ENCODE measurements at regions not wholly inside any gene's neighbourhood (a gene's known extent, or its start where the extent isn't known, plus 50 kb on each side); places are given as distances from the start of the nearest gene placed in this dataset.

DNA sequence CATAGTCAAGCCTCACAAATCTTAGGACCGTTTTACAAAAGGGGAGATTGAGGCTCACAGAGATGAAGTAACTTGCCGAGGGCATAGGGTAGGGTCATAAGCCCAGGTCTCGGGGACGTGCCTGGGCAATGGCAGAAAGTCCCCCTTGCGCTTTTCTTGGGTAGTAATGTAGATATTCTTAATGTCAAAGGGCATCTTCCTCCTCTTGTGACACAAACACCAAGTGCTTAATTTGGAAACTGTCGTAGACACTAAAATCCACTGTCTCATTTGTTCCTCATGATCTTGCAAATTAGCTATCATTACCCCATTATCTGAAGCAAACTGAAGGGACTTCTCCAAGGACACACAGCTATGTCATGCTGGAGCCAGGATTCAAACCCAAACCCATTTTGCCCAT is 180.8 kb downstream of the GAS1 start:
- Mint-ChIP-seq H3K4me1 (no peaks in the 10 kb centered on the region), H3K27me3 (no peaks in the 10 kb centered on the region), H3K27ac (no peak overlapping the region), H3K4me3 (no peak overlapping the region), H3K9me3 (peaks cover 3% of the 10 kb centered on the region), H3K36me3 (no peaks in the 10 kb centered on the region)
- ATAC-seq: no peak

DNA sequence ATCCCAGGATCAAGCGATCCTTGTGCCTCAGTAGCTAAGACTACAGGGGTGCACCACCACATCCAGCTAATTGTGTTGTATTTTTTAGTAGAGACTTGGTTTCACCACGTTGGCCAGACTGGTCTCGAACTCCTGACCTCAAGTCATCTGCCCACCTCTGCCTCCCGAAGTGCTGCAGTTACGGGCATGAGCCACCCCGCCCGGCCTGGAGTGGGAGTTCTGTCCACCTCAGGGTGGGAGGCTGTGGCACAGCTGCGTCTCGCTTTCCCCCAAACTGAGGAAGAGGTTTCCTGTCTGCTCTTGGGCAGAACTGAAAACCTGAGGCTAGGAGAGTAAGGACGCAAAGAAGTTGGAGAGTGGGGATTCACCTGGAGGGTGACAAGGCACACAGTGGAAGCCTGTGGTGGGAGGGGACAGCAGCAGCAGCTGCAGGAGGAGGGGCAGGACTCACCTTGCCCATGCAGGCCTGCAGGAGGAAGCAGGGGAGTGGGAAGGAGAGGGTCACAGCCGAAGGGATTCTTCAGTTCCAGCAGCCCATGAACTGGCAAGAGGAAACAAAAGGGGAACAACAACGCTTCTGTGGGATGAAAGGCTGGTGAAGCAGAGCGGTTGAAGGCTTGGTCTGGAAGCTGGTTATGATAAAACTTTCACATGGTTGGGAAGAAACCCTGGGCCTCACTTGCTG is 181.4 kb downstream of the GAS1 start:
- Mint-ChIP-seq H3K36me3 (no peaks in the 10 kb centered on the region), H3K4me1 (no peaks in the 10 kb centered on the region), H3K9me3 (peaks cover 3% of the 10 kb centered on the region), H3K27me3 (no peaks in the 10 kb centered on the region), H3K27ac (no peak overlapping the region), H3K4me3 (no peak overlapping the region)
- ATAC-seq: no peak

DNA sequence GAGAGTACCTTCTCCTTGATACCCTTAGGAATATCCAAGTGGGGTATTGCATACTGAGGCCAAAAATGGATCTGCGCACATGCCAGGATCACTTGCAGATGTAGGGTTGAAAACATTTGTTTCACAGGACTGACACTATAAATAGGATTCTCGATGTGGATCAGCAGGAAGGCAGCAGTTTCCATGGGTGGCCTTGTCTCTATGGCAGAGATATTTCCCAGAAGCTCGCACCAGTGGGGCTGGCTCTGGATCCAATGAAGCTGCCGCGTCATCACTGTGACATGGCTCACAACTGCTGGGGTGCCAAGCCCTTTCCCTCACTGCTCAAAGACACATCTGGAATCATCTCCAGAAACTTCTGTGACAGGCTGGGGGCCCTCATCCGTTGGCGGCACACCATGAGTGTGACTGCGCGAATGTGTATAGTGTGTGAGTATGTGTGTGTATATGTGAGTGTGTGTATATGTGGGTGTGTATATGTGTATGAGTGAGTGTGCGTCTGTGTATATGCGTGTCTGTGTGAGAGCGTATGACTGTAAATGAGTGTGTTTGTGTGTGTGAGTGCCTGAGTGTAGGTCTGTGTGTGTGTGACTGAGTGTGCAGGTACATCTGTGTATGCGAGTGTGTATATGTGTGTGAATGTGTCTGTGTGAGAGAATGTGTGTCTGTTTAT is 182.5 kb downstream of the GAS1 start:
- no peak overlapping the region for H3K4me3 Mint-ChIP-seq
- no peaks in the 10 kb centered on the region for H3K27me3 Mint-ChIP-seq
- no peaks in the 10 kb centered on the region for H3K36me3 Mint-ChIP-seq
- no peak overlapping the region for H3K27ac Mint-ChIP-seq
- peaks cover 3% of the 10 kb centered on the region for H3K9me3 Mint-ChIP-seq
- no peaks in the 10 kb centered on the region for H3K4me1 Mint-ChIP-seq
- ATAC-seq: no peak

GRCh38 chr9:86764221-86764624 is 183.1 kb downstream of the GAS1 start:
- H3K36me3 Mint-ChIP-seq: no peaks in the 10 kb centered on the region
- peaks cover 3% of the 10 kb centered on the region for H3K9me3 Mint-ChIP-seq
- no peak for ATAC-seq
- no peaks in the 10 kb centered on the region for H3K4me1 Mint-ChIP-seq
- no peaks in the 10 kb centered on the region for H3K27me3 Mint-ChIP-seq
- H3K4me3 Mint-ChIP-seq: no peak overlapping the region
- no peak overlapping the region for H3K27ac Mint-ChIP-seq

GRCh38 chr9:86763791-86764190 is 183.5 kb downstream of the GAS1 start:
- H3K27ac Mint-ChIP-seq: no peak overlapping the region
- no peaks in the 10 kb centered on the region for H3K36me3 Mint-ChIP-seq
- no peak for ATAC-seq
- H3K4me1 Mint-ChIP-seq: no peaks in the 10 kb centered on the region
- no peaks in the 10 kb centered on the region for H3K27me3 Mint-ChIP-seq
- no peak overlapping the region for H3K4me3 Mint-ChIP-seq
- H3K9me3 Mint-ChIP-seq: peaks cover 3% of the 10 kb centered on the region

DNA sequence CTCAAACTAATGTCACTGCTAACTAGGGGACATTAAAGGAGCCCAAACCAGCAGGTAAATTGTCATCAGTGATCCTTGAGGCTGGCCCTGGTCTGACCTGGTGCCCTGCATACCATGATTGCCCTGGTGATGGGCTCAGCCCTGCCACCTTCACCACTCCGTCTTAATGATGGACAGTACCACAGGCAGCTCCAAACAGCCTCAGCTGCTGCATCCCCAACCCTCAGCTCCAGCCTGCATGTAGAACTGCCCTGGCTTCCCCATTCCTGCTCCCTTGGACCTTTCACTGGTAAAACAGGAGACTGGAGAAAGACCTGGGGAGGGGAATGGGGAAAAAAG is 190.0 kb downstream of the GAS1 start:
- Mint-ChIP-seq H3K4me1 (no peaks in the 10 kb centered on the region), H3K27ac (no peak overlapping the region), H3K27me3 (no peaks in the 10 kb centered on the region), H3K4me3 (no peak overlapping the region), H3K9me3 (no peaks in the 10 kb centered on the region), H3K36me3 (no peaks in the 10 kb centered on the region)
- no peak for ATAC-seq

DNA sequence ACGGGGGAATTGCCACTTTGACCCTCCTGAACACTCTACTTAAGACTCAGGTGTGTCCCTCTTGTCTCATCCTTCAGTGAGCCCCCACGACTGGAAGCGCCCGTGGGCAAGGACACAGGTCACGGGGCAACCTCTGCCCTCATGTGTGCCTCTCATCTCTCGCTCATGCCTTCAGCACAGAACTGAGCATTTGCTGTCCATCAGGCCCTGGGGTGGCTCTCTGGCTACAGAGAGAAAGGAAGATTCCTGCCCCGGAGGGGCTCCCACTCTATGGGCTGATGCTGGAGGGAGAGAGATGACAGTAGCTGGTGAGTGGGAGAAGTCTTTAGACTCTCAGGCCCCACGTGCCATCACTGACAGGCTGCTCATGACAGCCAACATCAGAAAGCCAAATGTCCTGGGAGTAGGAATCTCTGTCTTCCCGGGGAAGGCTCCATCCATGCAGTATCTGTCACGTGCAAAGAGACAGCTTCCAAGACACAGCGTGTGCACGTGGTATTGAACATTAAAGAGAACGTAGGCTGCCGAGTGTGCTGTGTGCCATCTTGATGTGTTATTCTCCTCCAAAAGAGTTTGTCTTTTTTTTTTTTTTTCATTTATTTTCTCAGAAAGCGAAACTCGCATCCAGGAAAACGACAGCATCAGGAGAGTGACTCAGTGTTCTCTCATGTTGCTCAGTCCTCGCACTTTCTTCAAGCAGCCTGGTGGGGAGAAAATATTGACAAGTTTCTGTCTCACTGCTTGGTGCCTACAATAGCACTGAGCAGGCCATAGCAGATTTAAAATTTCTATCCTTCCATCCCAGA is 190.5 kb downstream of the GAS1 start:
- H3K9me3 Mint-ChIP-seq: no peaks in the 10 kb centered on the region
- H3K36me3 Mint-ChIP-seq: no peaks in the 10 kb centered on the region
- H3K4me3 Mint-ChIP-seq: no peak overlapping the region
- H3K27ac Mint-ChIP-seq: no peak overlapping the region
- no peak for ATAC-seq
- no peaks in the 10 kb centered on the region for H3K4me1 Mint-ChIP-seq
- H3K27me3 Mint-ChIP-seq: no peaks in the 10 kb centered on the region

- H3K4me3 Mint-ChIP-seq: no peak overlapping the region
- no peaks in the 10 kb centered on the region for H3K27me3 Mint-ChIP-seq
- no peak overlapping the region for H3K27ac Mint-ChIP-seq
- no peak for ATAC-seq
- H3K36me3 Mint-ChIP-seq: no peaks in the 10 kb centered on the region
- H3K4me1 Mint-ChIP-seq: no peaks in the 10 kb centered on the region
- H3K9me3 Mint-ChIP-seq: no peaks in the 10 kb centered on the region
Measured at GRCh38 chr9:86755561-86755941, 191.8 kb downstream of the GAS1 start.

DNA sequence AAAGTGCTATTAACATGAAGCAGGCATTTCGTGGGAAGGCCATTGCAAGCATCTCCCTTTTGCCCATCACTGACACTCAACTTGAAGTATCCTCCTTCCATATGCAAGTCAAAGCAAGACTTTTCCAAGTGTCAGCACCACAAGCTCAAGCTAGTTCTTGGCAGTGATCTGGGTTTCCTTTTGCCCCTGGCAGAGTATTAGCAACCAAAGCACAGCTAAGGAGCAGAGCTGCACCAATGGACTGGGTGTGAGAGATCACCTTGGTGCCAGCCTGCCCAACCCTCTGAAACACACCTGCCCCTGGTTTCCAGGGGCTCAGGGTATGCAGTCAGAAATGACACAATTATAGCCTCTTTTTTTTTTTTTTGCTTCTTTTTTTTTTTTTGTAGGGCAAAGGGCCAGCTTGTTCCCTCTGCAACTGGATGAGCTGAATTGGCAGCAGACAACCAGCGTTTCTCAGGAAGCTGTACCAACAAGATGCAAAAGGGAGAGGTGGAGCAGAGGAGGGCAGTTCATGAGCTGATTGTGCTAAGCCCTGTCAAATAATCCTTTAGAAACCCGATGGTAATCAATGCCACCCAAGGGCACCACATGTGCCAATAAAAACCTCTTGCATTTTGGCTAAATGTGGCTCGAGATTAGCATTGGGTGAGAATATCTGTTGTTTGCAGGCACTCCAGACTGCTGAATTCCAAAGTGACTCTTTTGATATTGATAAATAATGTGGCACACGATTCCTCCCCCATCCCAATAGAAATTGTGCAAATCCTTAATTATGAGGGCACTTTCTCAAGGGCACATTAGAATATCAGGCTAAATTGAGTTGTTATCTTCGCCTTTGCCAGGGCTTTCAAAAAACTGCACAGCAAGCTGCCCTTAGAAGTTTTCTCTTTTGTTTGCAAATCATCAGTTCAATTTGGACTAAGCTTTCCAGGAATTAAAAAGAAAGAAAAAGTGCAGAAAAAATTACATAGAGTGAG is 192.4 kb downstream of the GAS1 start:
- H3K4me1 Mint-ChIP-seq: no peaks in the 10 kb centered on the region
- no peaks in the 10 kb centered on the region for H3K9me3 Mint-ChIP-seq
- no peak for ATAC-seq

DNA sequence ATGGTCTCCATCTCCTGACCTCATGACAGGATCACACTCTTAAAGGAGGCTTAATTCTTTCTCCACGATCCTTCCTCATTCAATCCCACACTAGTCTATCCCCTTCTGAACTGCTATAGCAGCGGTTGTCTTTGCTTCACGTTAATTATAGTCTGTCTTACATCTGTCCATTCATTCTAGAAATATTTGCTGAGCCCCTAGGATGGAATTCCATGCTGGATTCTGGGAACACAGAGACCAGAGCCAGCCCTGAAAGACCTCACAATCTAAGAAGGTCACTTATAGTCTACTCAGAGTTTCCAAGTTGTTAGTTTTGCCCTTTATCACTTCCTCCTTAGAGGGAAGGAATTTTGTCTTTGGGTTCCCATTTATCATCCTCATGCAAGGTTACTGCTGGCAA is 193.5 kb downstream of the GAS1 start:
- Mint-ChIP-seq H3K4me3 (no peak overlapping the region), H3K27ac (no peak overlapping the region), H3K36me3 (no peaks in the 10 kb centered on the region), H3K4me1 (no peaks in the 10 kb centered on the region), H3K27me3 (no peaks in the 10 kb centered on the region), H3K9me3 (no peaks in the 10 kb centered on the region)
- ATAC-seq: no peak

More for the DNA sequence above, 192.4 kb downstream of the GAS1 start:
- Mint-ChIP-seq H3K36me3 (no peaks in the 10 kb centered on the region), H3K27ac (no peak overlapping the region), H3K4me3 (no peak overlapping the region), H3K27me3 (no peaks in the 10 kb centered on the region)

DNA sequence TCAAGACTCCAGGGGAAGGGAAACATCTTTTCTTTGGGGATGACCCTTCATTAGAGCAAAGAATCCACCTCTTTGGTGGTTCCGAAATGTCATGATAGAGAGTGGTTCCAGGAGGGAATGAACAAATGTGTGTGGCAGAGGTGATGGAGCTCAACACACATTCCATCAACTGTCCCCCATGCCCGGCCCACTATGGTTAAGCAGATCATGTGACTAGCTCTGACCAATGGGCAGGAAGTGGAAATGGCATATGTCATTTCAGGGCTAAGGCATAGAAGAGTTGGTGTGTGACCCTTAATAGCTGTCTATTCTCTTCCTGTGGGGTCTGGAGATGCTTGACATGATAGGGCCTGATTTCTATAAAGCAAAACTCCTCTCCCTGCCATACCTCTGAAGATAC is 194.6 kb downstream of the GAS1 start:
- Mint-ChIP-seq H3K9me3 (no peaks in the 10 kb centered on the region), H3K27ac (no peak overlapping the region), H3K36me3 (no peaks in the 10 kb centered on the region), H3K4me3 (no peak overlapping the region), H3K4me1 (no peaks in the 10 kb centered on the region), H3K27me3 (no peaks in the 10 kb centered on the region)
- ATAC-seq: no peak

DNA sequence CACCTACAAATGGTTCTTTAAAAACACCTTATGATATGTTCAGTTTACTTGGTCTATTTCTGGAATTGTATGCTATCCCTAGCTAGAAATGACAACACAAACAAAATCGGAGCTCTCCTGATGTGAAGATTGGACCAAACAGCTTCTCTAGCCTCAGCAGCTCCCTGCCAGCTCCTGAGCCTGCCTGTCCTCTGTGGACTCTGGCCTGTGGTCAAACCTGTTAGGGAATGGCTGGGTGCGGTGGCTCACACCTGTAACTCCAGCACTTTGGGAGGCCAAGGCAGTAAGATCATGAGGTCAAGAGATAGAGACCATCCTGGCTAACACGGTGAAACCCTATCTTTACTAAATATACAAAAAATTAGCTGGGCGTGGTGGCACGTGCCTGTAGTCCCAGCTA is 195.3 kb downstream of the GAS1 start:
- no peak for ATAC-seq
- H3K27ac Mint-ChIP-seq: no peak overlapping the region
- H3K36me3 Mint-ChIP-seq: no peaks in the 10 kb centered on the region
- H3K4me1 Mint-ChIP-seq: no peaks in the 10 kb centered on the region
- no peaks in the 10 kb centered on the region for H3K27me3 Mint-ChIP-seq
- no peak overlapping the region for H3K4me3 Mint-ChIP-seq
- H3K9me3 Mint-ChIP-seq: no peaks in the 10 kb centered on the region

DNA sequence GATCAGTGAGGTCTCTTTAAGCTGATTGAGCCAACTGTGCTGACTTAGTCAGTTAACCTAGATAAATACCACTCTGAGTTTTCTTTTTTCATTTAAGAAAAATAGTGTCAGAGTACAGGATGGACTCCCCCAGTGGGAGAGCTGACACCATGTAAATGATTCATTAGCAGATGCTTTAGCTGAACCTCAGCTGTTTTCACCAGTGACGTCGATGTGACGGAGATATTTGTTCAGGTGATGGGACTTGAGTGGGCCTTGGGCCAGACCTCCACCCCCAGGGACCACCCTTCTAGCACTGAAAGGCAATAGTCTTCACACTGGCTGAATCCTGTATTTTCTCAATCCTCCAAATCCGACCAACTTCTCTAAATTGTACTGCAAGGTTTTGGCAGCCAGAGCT is 196.1 kb downstream of the GAS1 start:
- H3K4me3 Mint-ChIP-seq: no peak overlapping the region
- no peaks in the 10 kb centered on the region for H3K9me3 Mint-ChIP-seq
- no peaks in the 10 kb centered on the region for H3K4me1 Mint-ChIP-seq
- H3K27me3 Mint-ChIP-seq: no peaks in the 10 kb centered on the region
- ATAC-seq: no peak
- H3K36me3 Mint-ChIP-seq: no peaks in the 10 kb centered on the region
- H3K27ac Mint-ChIP-seq: no peak overlapping the region

DNA sequence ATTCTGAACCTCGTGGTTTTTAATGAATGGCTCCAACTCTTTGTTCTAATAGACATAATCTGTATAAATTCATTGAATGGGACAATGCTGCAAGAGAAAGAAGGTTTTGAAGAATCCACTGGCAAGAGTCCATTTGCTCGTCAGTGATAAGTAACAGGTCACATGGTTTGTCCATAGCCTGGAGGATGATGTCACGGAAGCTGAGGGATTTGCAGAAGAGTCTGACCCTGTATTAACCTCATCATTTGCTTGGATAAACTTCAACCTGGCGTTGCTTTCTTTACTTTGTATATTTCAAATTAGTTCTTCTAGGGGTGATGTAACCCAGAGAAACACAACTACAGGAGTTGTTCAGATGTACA is 197.4 kb downstream of the GAS1 start:
- Mint-ChIP-seq H3K4me3 (no peak overlapping the region), H3K36me3 (no peaks in the 10 kb centered on the region), H3K27me3 (no peaks in the 10 kb centered on the region), H3K4me1 (no peaks in the 10 kb centered on the region), H3K27ac (no peak overlapping the region), H3K9me3 (no peaks in the 10 kb centered on the region)
- ATAC-seq: no peak

Data from stimulated activated memory B cell treated with anti-CD40 and anti-IgM and Interleukin-4, amounts not matched to agents 10 μg/mL and 1 μg/mL and 100 μg/mL, for 72 hours (primary cell).